MG63 (cell line): ENCODE measurements at regions not wholly inside any gene's neighbourhood (a gene's known extent, or its start where the extent isn't known, plus 50 kb on each side); places are given as distances from the start of the nearest gene placed in this dataset.

ENCODE experiments used
- DNase-seq: peaks from one replicate; pipeline ENCODE4 v3.0.0-alpha.2; 2020
- H3K27me3 ChIP-seq: fragments of 250-450 bp; sonication (Bioruptor Pico); 2 replicates; pipeline ENCODE4 v1.5.1; 2020; ENCODE audit warnings: mild to moderate bottlenecking, moderate library complexity
- H3K36me3 ChIP-seq: fragments of 250-450 bp; sonication (Bioruptor Pico); 2 replicates; pipeline ENCODE4 v1.5.1; 2020; ENCODE audit warnings: mild to moderate bottlenecking, moderate library complexity
- H3K4me3 ChIP-seq: fragments of 250-450 bp; sonication (Bioruptor Pico); 2 replicates; pipeline ENCODE4 v1.5.1; 2020; ENCODE audit warnings: mild to moderate bottlenecking, moderate library complexity
- H3K9me3 ChIP-seq: fragments of 250-450 bp; sonication (Bioruptor Pico); 2 replicates; pipeline ENCODE4 v1.5.1; 2020; ENCODE audit warnings: mild to moderate bottlenecking, moderate library complexity

GRCh38 chr14:34187061-34187460 lies 236.2 kb upstream of the EGLN3 start:
- no peak for DNase-seq
- no peaks in the 10 kb centered on the region for H3K27me3 ChIP-seq
- no peaks in the 10 kb centered on the region for H3K36me3 ChIP-seq
- H3K4me3 ChIP-seq: no peak overlapping the region
- H3K9me3 ChIP-seq: no peaks in the 10 kb centered on the region

- H3K4me3 ChIP-seq: no peak overlapping the region
Observed at GRCh38 chr14:34184126-34184525, 233.3 kb upstream of the EGLN3 start.

GRCh38 chr14:34183478-34183877 lies 232.6 kb upstream of the EGLN3 start:
- H3K36me3 ChIP-seq: no peaks in the 10 kb centered on the region
- H3K4me3 ChIP-seq: no peak overlapping the region
- no peaks in the 10 kb centered on the region for H3K27me3 ChIP-seq
- no peaks in the 10 kb centered on the region for H3K9me3 ChIP-seq
- DNase-seq: no peak

More at GRCh38 chr14:34184126-34184525, 233.3 kb upstream of the EGLN3 start:
- H3K9me3 ChIP-seq: no peaks in the 10 kb centered on the region
- DNase-seq: no peak
- H3K36me3 ChIP-seq: no peaks in the 10 kb centered on the region
- H3K27me3 ChIP-seq: no peaks in the 10 kb centered on the region

GRCh38 chr14:34181338-34181737 lies 230.5 kb upstream of the EGLN3 start:
- H3K9me3 ChIP-seq: no peaks in the 10 kb centered on the region
- H3K36me3 ChIP-seq: no peaks in the 10 kb centered on the region
- no peak for DNase-seq
- H3K27me3 ChIP-seq: no peaks in the 10 kb centered on the region
- H3K4me3 ChIP-seq: no peak overlapping the region

- Histone ChIP-seq H3K27me3 (no peaks in the 10 kb centered on the region), H3K36me3 (no peaks in the 10 kb centered on the region), H3K4me3 (no peak overlapping the region), H3K9me3 (no peaks in the 10 kb centered on the region)
- DNase-seq: no peak
Observed at GRCh38 chr14:34180869-34181268, 230.0 kb upstream of the EGLN3 start.

GRCh38 chr14:34180434-34180833 lies 229.6 kb upstream of the EGLN3 start:
- Histone ChIP-seq H3K27me3 (no peaks in the 10 kb centered on the region), H3K4me3 (no peak overlapping the region), H3K9me3 (no peaks in the 10 kb centered on the region), H3K36me3 (no peaks in the 10 kb centered on the region)
- no peak for DNase-seq

GRCh38 chr14:34179727-34180126 lies 228.9 kb upstream of the EGLN3 start:
- no peaks in the 10 kb centered on the region for H3K9me3 ChIP-seq
- no peaks in the 10 kb centered on the region for H3K27me3 ChIP-seq
- no peak overlapping the region for H3K4me3 ChIP-seq
- no peak for DNase-seq
- no peaks in the 10 kb centered on the region for H3K36me3 ChIP-seq

- Histone ChIP-seq H3K27me3 (no peaks in the 10 kb centered on the region), H3K4me3 (no peak overlapping the region), H3K36me3 (no peaks in the 10 kb centered on the region), H3K9me3 (no peaks in the 10 kb centered on the region)
- no peak for DNase-seq
Observed at GRCh38 chr14:34177466-34177865, 226.6 kb upstream of the EGLN3 start.

- no peak for DNase-seq
- Histone ChIP-seq H3K36me3 (no peaks in the 10 kb centered on the region), H3K4me3 (no peak overlapping the region), H3K9me3 (no peaks in the 10 kb centered on the region), H3K27me3 (no peaks in the 10 kb centered on the region)
Observed at GRCh38 chr14:34175574-34175973, 224.7 kb upstream of the EGLN3 start.

- no peaks in the 10 kb centered on the region for H3K9me3 ChIP-seq
- DNase-seq: no peak
Observed at GRCh38 chr14:34174973-34175372, 224.1 kb upstream of the EGLN3 start.

GRCh38 chr14:34173916-34174315 lies 223.0 kb upstream of the EGLN3 start:
- DNase-seq: no peak
- no peaks in the 10 kb centered on the region for H3K9me3 ChIP-seq
- H3K4me3 ChIP-seq: no peak overlapping the region
- H3K27me3 ChIP-seq: no peaks in the 10 kb centered on the region
- H3K36me3 ChIP-seq: no peaks in the 10 kb centered on the region

More at GRCh38 chr14:34174973-34175372, 224.1 kb upstream of the EGLN3 start:
- Histone ChIP-seq H3K27me3 (no peaks in the 10 kb centered on the region), H3K36me3 (no peaks in the 10 kb centered on the region), H3K4me3 (no peak overlapping the region)

- Histone ChIP-seq H3K9me3 (no peaks in the 10 kb centered on the region), H3K27me3 (no peaks in the 10 kb centered on the region), H3K36me3 (no peaks in the 10 kb centered on the region), H3K4me3 (no peak overlapping the region)
- DNase-seq: no peak
Observed at GRCh38 chr14:34172550-34173368, 221.9 kb upstream of the EGLN3 start.

- DNase-seq: no peak
- Histone ChIP-seq H3K4me3 (no peak overlapping the region), H3K9me3 (no peaks in the 10 kb centered on the region), H3K27me3 (no peaks in the 10 kb centered on the region), H3K36me3 (no peaks in the 10 kb centered on the region)
Observed at GRCh38 chr14:34172173-34172451, 221.2 kb upstream of the EGLN3 start.

GRCh38 chr14:34171431-34172172 lies 220.7 kb upstream of the EGLN3 start:
- no peaks in the 10 kb centered on the region for H3K36me3 ChIP-seq
- no peaks in the 10 kb centered on the region for H3K9me3 ChIP-seq
- no peak overlapping the region for H3K4me3 ChIP-seq
- no peaks in the 10 kb centered on the region for H3K27me3 ChIP-seq
- DNase-seq: no peak

GRCh38 chr14:34170882-34171281 lies 220.0 kb upstream of the EGLN3 start:
- H3K36me3 ChIP-seq: no peaks in the 10 kb centered on the region
- H3K4me3 ChIP-seq: no peak overlapping the region
- H3K27me3 ChIP-seq: no peaks in the 10 kb centered on the region
- no peaks in the 10 kb centered on the region for H3K9me3 ChIP-seq
- DNase-seq: no peak

- Histone ChIP-seq H3K36me3 (no peaks in the 10 kb centered on the region), H3K27me3 (no peaks in the 10 kb centered on the region), H3K9me3 (no peaks in the 10 kb centered on the region), H3K4me3 (no peak overlapping the region)
- DNase-seq: no peak
Observed at GRCh38 chr14:34169561-34169960, 218.7 kb upstream of the EGLN3 start.

GRCh38 chr14:34168656-34169055 lies 217.8 kb upstream of the EGLN3 start:
- H3K36me3 ChIP-seq: no peaks in the 10 kb centered on the region
- no peak for DNase-seq
- H3K9me3 ChIP-seq: no peaks in the 10 kb centered on the region
- no peaks in the 10 kb centered on the region for H3K27me3 ChIP-seq
- H3K4me3 ChIP-seq: no peak overlapping the region

- DNase-seq: no peak
- no peaks in the 10 kb centered on the region for H3K36me3 ChIP-seq
- no peak overlapping the region for H3K4me3 ChIP-seq
- no peaks in the 10 kb centered on the region for H3K27me3 ChIP-seq
- H3K9me3 ChIP-seq: no peaks in the 10 kb centered on the region
Observed at GRCh38 chr14:34165847-34166350, 215.0 kb upstream of the EGLN3 start.
